ENCODE measurements at regions not wholly inside any gene's neighbourhood (a gene's known extent, or its start where the extent isn't known, plus 50 kb on each side); places are given as distances from the start of the nearest gene placed in this dataset.
A peak's percentile ranks its signal among the peaks of the same experiment; 100 is the strongest.

- Mint-ChIP-seq H3K4me1 (no peaks in the 10 kb centered on the region), H3K27ac (no peak overlapping the region), H3K36me3 (no peaks in the 10 kb centered on the region)
These were observed 444.2 kb downstream of the SNAPC1 start for GRCh38 chr14:62206456-62206855.

DNA sequence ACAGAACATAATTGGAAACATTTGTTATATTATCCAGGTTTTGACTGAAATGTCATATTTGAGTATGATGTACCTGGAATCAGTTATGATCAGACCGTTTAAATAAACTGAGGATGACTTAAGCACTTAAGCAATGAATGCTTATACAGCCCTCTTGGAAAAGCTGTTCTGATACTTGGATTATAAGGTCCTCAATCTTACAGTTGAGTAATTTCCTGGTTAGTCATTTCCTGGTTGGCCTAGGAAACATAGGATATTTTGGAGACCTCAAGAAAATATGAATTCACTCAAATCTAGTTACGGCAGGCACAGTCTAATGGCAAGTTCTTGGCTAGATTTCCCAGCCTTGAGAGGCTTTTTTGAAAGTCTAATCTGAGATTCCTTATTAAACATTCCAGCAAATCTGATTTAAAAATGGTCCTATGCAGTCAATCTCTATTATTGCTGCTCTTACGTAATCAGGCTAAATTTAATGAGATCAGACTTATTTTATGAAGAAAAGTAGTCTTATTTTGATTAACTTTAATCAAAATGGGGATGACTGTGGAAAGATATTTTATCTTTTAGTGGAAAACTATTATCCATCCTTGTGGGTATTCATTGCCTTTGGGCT is 447.2 kb downstream of the SNAPC1 start:
- H3K27me3 ChIP-seq (ENCODE audit: control insufficient read depth, insufficient read depth, low read length), result no peaks in the 10 kb centered on the region
- Mint-ChIP-seq H3K4me1 (no peaks in the 10 kb centered on the region), H3K4me3 (no peak overlapping the region), H3K9me3 (peaks cover 0 to 8% (median 4%) of the 10 kb centered on the region in 7 donors), H3K27ac (no peak overlapping the region), H3K36me3 (no peaks in the 10 kb centered on the region), H3K27me3 (peaks cover 17% of the 10 kb centered on the region)
- ATAC-seq (ENCODE audit: low read depth in 2 of 2) (no peak), DNase-seq (no peak)
- no peaks in the 10 kb centered on the region for H3K36me3 ChIP-seq (ENCODE audit: control insufficient read depth, insufficient read depth, low read length)
- no peaks in the 10 kb centered on the region for H3K9me3 ChIP-seq (ENCODE audit: control insufficient read depth in 2 of 2, low read length in 2 of 2)
- H3K4me3 ChIP-seq (ENCODE audit: low read depth, low read length), result no peak overlapping the region
- H3K4me1 ChIP-seq (ENCODE audit: control insufficient read depth, insufficient read depth, low read length, poor library complexity, severe bottlenecking), result no peaks in the 10 kb centered on the region
- H3K27ac ChIP-seq (ENCODE audit: insufficient read depth, low read length, poor library complexity, severe bottlenecking), result no peak overlapping the region

More at GRCh38 chr14:62206456-62206855, 444.2 kb downstream of the SNAPC1 start:
- Mint-ChIP-seq H3K4me3 (peak overlapping the region in 1 of 4 donors; percentile 38), H3K27me3 (peaks cover 8% of the 10 kb centered on the region), H3K9me3 (peaks cover 0 to 9% (median 6%) of the 10 kb centered on the region in 7 donors)
- Histone ChIP-seq H3K27me3 (ENCODE audit: control insufficient read depth, insufficient read depth, low read length) (no peaks in the 10 kb centered on the region), H3K36me3 (ENCODE audit: control insufficient read depth, insufficient read depth, low read length) (no peaks in the 10 kb centered on the region), H3K27ac (ENCODE audit: insufficient read depth, low read length, poor library complexity, severe bottlenecking) (no peak overlapping the region), H3K4me3 (ENCODE audit: low read depth, low read length) (no peak overlapping the region), H3K4me1 (ENCODE audit: control insufficient read depth, insufficient read depth, low read length, poor library complexity, severe bottlenecking) (no peaks in the 10 kb centered on the region), H3K9me3 (ENCODE audit: control insufficient read depth in 2 of 2, low read length in 2 of 2) (no peaks in the 10 kb centered on the region)
- no peak for ATAC-seq (ENCODE audit: low read depth in 2 of 2)
- DNase-seq, result no peak

GRCh38 chr14:62213516-62213915 is 451.3 kb downstream of the SNAPC1 start:
- H3K27me3 ChIP-seq (ENCODE audit: control insufficient read depth, insufficient read depth, low read length), result no peaks in the 10 kb centered on the region
- no peaks in the 10 kb centered on the region for H3K4me1 ChIP-seq (ENCODE audit: control insufficient read depth, insufficient read depth, low read length, poor library complexity, severe bottlenecking)
- no peak for DNase-seq
- no peak overlapping the region for H3K27ac ChIP-seq (ENCODE audit: insufficient read depth, low read length, poor library complexity, severe bottlenecking)
- H3K9me3 ChIP-seq (ENCODE audit: control insufficient read depth in 2 of 2, low read length in 2 of 2), result no peaks in the 10 kb centered on the region
- peaks cover 12% of the 10 kb centered on the region for H3K27me3 Mint-ChIP-seq
- peaks cover 0 to 5% (median 0%) of the 10 kb centered on the region in 7 donors for H3K9me3 Mint-ChIP-seq
- no peak overlapping the region for H3K4me3 ChIP-seq (ENCODE audit: low read depth, low read length)
- no peak for ATAC-seq (ENCODE audit: low read depth in 2 of 2)
- H3K27ac Mint-ChIP-seq, result no peak overlapping the region
- H3K36me3 Mint-ChIP-seq, result no peaks in the 10 kb centered on the region
- H3K4me1 Mint-ChIP-seq, result no peaks in the 10 kb centered on the region
- no peaks in the 10 kb centered on the region for H3K36me3 ChIP-seq (ENCODE audit: control insufficient read depth, insufficient read depth, low read length)
- no peak overlapping the region for H3K4me3 Mint-ChIP-seq

GRCh38 chr14:62216121-62216520 is 453.9 kb downstream of the SNAPC1 start:
- DNase-seq (no peak), ATAC-seq (ENCODE audit: low read depth in 2 of 2) (no peak)
- Mint-ChIP-seq H3K4me1 (no peaks in the 10 kb centered on the region), H3K27me3 (peaks cover 9% of the 10 kb centered on the region), H3K9me3 (peaks cover 0 to 5% (median 0%) of the 10 kb centered on the region in 7 donors), H3K4me3 (no peak overlapping the region), H3K27ac (peak overlapping the region in 1 of 3 donors; percentile 11), H3K36me3 (no peaks in the 10 kb centered on the region)
- Histone ChIP-seq H3K27me3 (ENCODE audit: control insufficient read depth, insufficient read depth, low read length) (no peaks in the 10 kb centered on the region), H3K4me1 (ENCODE audit: control insufficient read depth, insufficient read depth, low read length, poor library complexity, severe bottlenecking) (no peaks in the 10 kb centered on the region), H3K4me3 (ENCODE audit: low read depth, low read length) (no peak overlapping the region), H3K36me3 (ENCODE audit: control insufficient read depth, insufficient read depth, low read length) (no peaks in the 10 kb centered on the region), H3K9me3 (ENCODE audit: control insufficient read depth in 2 of 2, low read length in 2 of 2) (no peaks in the 10 kb centered on the region), H3K27ac (ENCODE audit: insufficient read depth, low read length, poor library complexity, severe bottlenecking) (no peak overlapping the region)

DNA sequence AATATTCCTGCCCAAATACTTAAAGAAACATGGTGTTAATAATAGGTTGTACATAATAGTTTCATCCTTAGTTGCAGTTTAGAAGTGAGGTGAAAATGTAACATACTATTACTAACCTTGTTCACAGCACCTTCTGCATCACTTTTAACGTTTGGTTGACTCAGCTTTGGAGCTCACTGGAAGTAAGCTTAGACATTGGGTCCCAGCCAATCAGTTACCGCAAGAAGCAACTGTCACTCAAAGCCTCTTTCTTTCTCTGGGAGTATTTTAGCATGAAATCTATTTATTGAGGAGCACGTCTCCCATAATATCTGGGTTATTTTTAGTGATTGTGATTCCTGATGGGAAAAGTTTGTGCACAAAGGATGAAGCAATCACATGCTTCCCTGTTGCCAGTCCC is 472.6 kb downstream of the SNAPC1 start:
- Mint-ChIP-seq H3K27me3 (no peaks in the 10 kb centered on the region), H3K9me3 (peaks cover 3 to 28% (median 8%) of the 10 kb centered on the region in 7 donors), H3K36me3 (no peaks in the 10 kb centered on the region), H3K4me1 (no peaks in the 10 kb centered on the region), H3K27ac (no peak overlapping the region), H3K4me3 (no peak overlapping the region)
- DNase-seq, result no peak
- H3K4me1 ChIP-seq (ENCODE audit: control insufficient read depth, insufficient read depth, low read length, poor library complexity, severe bottlenecking), result no peaks in the 10 kb centered on the region
- no peak overlapping the region for H3K4me3 ChIP-seq (ENCODE audit: low read depth, low read length)
- no peaks in the 10 kb centered on the region for H3K36me3 ChIP-seq (ENCODE audit: control insufficient read depth, insufficient read depth, low read length)
- no peaks in the 10 kb centered on the region for H3K27me3 ChIP-seq (ENCODE audit: control insufficient read depth, insufficient read depth, low read length)
- no peak for ATAC-seq (ENCODE audit: low read depth in 2 of 2)
- no peak overlapping the region for H3K27ac ChIP-seq (ENCODE audit: insufficient read depth, low read length, poor library complexity, severe bottlenecking)
- peaks cover 0 to 3% of the 10 kb centered on the region in 2 experiments for H3K9me3 ChIP-seq (ENCODE audit: control insufficient read depth in 2 of 2, low read length in 2 of 2)

DNA sequence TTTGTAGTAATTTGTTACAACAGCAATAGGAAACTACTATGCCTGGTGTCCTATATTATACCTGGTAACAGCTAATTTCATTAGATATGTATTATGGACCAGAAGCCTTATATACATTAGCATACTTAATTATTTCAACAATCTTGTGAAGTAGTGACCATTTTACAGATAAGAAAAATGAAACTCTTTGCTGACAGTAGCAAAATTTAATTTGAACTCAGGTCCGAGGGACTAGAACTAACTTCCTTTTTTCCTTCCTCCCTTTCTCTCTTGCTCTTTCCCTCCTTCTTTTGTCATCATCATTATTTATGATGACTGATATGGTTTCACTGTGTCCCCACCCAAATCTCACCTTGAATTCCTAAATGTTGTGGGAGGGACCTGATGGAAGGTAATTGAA is 482.0 kb downstream of the SNAPC1 start:
- Histone ChIP-seq H3K9me3 (ENCODE audit: control insufficient read depth in 2 of 2, low read length in 2 of 2) (no peaks in the 10 kb centered on the region), H3K36me3 (ENCODE audit: control insufficient read depth, insufficient read depth, low read length) (no peaks in the 10 kb centered on the region), H3K27me3 (ENCODE audit: control insufficient read depth, insufficient read depth, low read length) (no peaks in the 10 kb centered on the region), H3K4me1 (ENCODE audit: control insufficient read depth, insufficient read depth, low read length, poor library complexity, severe bottlenecking) (no peaks in the 10 kb centered on the region), H3K27ac (ENCODE audit: insufficient read depth, low read length, poor library complexity, severe bottlenecking) (no peak overlapping the region), H3K4me3 (ENCODE audit: low read depth, low read length) (no peak overlapping the region)
- Mint-ChIP-seq H3K9me3 (peaks cover 0 to 10% (median 4%) of the 10 kb centered on the region in 7 donors), H3K4me1 (no peaks in the 10 kb centered on the region), H3K36me3 (no peaks in the 10 kb centered on the region), H3K27ac (no peak overlapping the region), H3K27me3 (no peaks in the 10 kb centered on the region), H3K4me3 (no peak overlapping the region)
- ATAC-seq (ENCODE audit: low read depth in 2 of 2) (no peak), DNase-seq (no peak)

DNA sequence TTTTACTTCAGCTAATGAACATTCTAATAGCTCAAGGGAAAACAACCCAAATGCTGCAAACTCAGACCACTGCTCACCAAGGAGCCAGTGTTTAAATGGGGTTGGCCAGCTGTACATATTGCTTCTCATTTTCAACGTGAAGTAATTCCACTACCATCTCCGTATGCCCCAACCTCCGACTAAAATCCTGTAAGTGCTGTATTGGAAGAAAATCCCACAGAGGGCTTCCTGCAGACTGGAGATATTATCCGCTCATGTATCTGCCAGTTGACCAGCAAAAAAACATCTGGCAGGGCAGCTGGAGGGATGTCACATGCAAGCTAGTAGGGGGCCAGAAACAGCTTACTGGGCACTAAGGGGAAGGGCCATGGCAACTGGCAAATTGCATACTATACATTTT is 485.0 kb downstream of the SNAPC1 start:
- H3K36me3 ChIP-seq (ENCODE audit: control insufficient read depth, insufficient read depth, low read length), result no peaks in the 10 kb centered on the region
- no peak overlapping the region for H3K27ac ChIP-seq (ENCODE audit: insufficient read depth, low read length, poor library complexity, severe bottlenecking)
- no peaks in the 10 kb centered on the region for H3K4me1 ChIP-seq (ENCODE audit: control insufficient read depth, insufficient read depth, low read length, poor library complexity, severe bottlenecking)
- Mint-ChIP-seq H3K36me3 (no peaks in the 10 kb centered on the region), H3K27me3 (peaks cover 1% of the 10 kb centered on the region), H3K4me3 (no peak overlapping the region), H3K9me3 (peaks cover 0 to 10% (median 4%) of the 10 kb centered on the region in 7 donors), H3K4me1 (no peaks in the 10 kb centered on the region), H3K27ac (no peak overlapping the region)
- H3K4me3 ChIP-seq (ENCODE audit: low read depth, low read length), result no peak overlapping the region
- no peaks in the 10 kb centered on the region for H3K9me3 ChIP-seq (ENCODE audit: control insufficient read depth in 2 of 2, low read length in 2 of 2)
- DNase-seq (no peak), ATAC-seq (ENCODE audit: low read depth in 2 of 2) (no peak)
- no peaks in the 10 kb centered on the region for H3K27me3 ChIP-seq (ENCODE audit: control insufficient read depth, insufficient read depth, low read length)

DNA sequence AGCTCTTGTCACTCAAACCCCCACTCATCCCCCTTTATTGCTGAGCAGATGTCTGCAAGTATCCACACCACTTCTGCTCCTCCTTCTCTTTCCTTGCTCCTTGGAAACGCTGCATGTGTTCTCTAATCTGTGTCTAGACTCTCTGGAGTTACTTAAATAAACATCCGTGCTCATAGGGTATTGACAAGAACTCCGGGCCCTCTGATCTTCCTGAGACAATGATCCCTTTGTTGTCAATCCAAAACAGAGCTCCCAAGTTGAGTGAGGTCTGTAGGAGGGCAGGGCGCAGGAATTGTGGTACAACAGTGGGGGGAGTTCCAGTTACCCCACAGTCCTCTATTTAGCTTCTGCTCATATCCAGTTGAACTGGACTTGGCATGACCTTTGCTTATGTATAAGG is 489.0 kb downstream of the SNAPC1 start:
- Histone ChIP-seq H3K4me3 (ENCODE audit: low read depth, low read length) (no peak overlapping the region), H3K27me3 (ENCODE audit: control insufficient read depth, insufficient read depth, low read length) (no peaks in the 10 kb centered on the region), H3K4me1 (ENCODE audit: control insufficient read depth, insufficient read depth, low read length, poor library complexity, severe bottlenecking) (no peaks in the 10 kb centered on the region), H3K9me3 (ENCODE audit: control insufficient read depth in 2 of 2, low read length in 2 of 2) (no peaks in the 10 kb centered on the region), H3K36me3 (ENCODE audit: control insufficient read depth, insufficient read depth, low read length) (no peaks in the 10 kb centered on the region), H3K27ac (ENCODE audit: insufficient read depth, low read length, poor library complexity, severe bottlenecking) (no peak overlapping the region)
- peaks cover 0 to 8% (median 0%) of the 10 kb centered on the region in 7 donors for H3K9me3 Mint-ChIP-seq
- ATAC-seq (ENCODE audit: low read depth in 2 of 2) (no peak), DNase-seq (no peak)
- no peak overlapping the region for H3K4me3 Mint-ChIP-seq
- no peak overlapping the region for H3K27ac Mint-ChIP-seq
- no peaks in the 10 kb centered on the region for H3K36me3 Mint-ChIP-seq
- H3K4me1 Mint-ChIP-seq, result no peaks in the 10 kb centered on the region
- peaks cover 4% of the 10 kb centered on the region for H3K27me3 Mint-ChIP-seq

All from CD4-positive, CD25-positive, alpha-beta regulatory T cell (primary cell).